Lung microvascular endothelial cell (primary cell): ENCODE measurements at regions not wholly inside any gene's neighbourhood (a gene's known extent, or its start where the extent isn't known, plus 50 kb on each side); places are given as distances from the start of the nearest gene placed in this dataset.

Experiments used
- DNase-seq, 2 donors: peaks; one replicate each; pipeline versions ENCODE4 v3.0.0 to v3.0.0-alpha.2; 2010; ENCODE audit warnings: low read depth in 2 of 2

- no peak for DNase-seq
Observed at GRCh38 chr10:124287791-124288190, 130.9 kb downstream of the OAT start.

DNA sequence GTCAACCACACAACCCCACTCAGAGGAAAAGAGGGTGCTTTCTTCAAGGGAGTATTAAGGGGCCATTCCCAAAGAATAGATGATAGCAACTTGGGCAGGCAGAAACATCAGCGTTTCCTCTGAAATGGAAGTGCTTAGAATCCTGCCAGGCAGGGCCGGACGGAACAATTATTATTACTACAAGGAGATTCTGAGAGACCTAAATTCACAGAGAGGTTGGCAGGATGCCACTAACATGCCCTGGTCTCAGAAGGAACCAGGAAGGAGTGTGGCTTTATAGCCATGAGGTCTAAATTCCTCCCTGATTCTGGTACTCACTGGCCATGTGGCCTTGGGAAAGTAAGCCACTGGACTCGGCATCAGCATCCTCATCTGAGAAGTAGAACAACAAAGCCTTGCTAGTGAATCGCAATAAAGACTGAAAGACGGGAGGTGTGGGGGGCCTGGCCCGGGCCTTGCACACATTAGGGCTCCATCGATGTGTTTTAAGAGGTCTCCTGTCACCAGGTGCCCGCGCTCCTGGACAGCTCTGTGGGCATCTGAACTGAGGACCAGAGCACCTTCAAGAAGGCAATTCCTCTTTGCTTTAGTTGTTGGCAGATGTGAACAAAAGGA is 131.5 kb downstream of the OAT start:
- no peak for DNase-seq

DNA sequence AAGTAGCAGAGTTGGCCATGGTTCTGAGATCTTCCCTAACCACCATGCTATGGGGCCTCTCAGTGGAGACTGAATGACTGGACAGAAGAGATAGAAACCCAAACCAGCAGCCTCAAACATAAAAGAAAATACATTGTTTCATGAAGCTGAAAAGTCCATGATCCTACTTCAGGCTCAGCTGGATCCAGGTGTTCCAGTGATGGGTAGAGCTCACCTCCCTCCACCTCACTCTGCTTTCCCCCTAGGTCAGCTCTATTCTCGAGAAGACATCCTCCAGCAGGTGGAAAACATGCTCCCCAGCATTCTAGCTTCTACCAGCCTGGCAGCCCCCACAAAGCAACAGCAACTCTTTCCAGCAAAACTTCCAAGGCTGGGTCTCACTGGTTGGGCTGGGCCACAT is 132.1 kb downstream of the OAT start:
- no peak for DNase-seq

DNA sequence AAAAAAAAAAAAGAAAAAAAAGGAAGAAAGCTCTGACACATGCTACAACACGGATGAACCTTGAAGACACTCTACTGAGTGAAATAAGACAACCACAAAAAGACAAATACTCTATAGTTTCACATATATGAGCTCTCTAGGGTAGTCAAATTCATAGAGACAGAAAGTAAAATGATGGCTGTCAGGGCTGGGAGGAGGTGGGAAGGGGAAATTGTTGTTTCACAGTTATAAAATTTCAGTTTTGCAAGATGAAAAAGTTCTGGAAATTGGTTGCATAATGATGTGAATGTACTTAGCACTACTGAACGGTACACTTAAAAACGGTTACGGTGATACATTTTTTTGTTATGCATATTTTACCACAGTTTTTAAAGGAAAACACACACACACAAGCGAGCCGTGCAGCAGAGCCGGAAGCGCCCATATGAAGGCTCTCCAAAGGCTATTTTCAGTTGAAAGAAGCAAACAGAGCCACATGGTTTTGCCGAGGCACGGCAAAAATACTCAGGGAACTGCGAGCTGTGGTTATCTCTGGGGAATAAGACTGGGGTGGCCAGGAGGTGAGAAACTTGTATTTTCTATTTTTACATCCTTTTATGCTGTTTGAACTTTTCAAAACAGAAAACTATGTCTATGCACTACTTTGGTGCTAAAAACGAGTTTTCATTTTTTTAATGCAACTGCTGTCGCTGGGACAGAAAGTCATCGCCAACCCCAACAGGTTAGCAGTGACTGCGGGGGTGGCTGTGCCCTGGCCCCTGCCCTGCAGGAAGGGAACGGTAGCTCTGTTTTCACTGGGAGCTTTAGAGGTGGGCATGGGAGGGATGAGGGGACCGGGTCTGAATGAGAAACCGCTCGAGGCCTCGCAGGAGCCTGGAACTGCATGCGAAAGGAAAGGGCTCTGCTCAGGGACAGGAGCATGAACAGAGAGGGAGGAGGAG is 132.9 kb downstream of the OAT start:
- no peak for DNase-seq

DNA sequence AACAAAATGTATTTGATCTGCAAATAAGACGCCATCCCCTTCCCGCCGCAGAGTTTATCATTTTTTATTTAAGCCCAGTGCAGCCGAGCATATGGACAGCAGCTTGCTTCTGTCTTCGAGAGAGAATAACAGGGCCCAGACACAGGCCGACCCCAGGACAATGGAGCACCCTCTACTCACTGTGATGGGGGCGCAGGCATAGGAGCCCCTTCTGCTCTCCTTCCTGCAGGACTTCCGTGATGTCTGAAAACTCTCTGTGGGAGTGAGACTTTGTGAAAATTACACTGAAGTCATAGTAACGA is 134.8 kb downstream of the OAT start:
- no peak for DNase-seq

DNA sequence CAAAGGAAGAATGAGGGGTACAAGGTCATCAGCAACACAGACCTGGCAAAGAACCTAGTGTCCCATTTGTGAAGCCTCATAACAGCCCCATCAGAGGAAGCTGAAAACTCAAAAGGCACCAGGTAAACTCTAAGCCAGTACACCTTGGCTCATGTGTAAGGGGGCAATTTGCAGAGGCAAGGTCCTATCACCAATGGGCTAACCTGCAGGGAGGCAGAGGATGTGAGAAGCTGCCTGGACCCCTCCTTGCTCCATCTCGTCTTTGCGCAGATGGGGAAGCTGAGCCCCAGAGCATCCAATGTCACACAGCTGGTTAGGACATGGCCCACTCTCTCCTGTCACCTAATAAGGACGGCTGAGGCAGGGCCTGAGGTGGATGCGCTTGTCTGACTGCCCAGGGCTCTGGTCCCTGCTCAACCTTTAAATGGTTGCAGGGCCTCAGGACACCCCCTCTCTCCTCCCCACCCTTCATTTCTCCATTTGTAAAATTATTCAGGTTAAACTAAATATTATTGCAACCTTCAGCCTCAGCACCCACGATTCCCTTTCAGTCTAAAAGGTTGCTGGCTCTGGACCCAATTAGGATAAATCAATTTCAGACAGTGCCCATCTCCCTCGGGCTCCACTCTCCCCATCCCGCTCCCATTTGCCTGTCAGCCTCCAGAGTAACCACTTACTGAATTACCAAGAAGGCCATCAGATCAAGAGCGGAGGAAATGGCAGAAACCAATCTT is 135.3 kb downstream of the OAT start:
- no peak for DNase-seq

- no peak for DNase-seq
Observed at GRCh38 chr10:124282326-124282725, 136.4 kb downstream of the OAT start.

GRCh38 chr10:124281666-124282065 is 137.1 kb downstream of the OAT start:
- DNase-seq = no peak

GRCh38 chr10:124280916-124281315 is 137.8 kb downstream of the OAT start:
- no peak for DNase-seq

DNA sequence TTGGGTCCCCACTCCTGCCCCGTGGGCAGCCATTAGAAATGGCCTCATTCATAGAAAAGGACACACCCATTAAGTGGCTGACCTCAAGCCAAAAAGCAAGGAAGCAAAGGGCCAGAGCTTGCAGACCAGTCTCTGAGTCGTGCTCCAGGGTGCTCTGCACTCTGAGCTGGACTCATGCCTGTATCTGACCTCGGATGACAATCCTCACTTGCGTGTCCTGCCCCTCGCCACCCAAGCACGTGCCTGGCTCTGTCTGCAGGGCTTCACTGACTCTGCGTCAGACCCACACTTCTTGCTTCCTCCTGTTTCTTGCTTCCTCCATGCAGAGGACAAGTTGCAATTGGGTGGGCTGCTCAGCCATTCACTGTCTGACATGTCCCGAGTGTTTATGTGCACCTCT is 138.8 kb downstream of the OAT start:
- no peak for DNase-seq

DNA sequence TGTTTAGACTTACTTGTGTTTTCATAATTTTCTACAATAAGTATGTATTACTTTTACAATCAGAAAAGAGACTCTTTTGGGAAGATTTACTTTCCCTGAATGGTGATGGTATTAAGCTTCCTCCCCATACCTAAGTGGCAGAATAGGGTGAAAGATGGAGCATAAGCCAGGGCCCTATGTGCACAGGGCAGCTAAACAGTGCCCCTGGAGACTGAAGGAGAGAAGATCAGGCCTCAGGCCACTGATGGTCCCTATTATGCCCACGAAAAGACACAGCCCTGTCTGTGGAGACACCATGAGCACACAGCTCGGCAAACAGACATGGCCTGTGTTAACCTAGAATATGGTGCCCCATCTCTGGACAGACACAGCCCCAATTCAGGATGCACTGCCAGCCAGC is 139.4 kb downstream of the OAT start:
- DNase-seq = no peak

DNA sequence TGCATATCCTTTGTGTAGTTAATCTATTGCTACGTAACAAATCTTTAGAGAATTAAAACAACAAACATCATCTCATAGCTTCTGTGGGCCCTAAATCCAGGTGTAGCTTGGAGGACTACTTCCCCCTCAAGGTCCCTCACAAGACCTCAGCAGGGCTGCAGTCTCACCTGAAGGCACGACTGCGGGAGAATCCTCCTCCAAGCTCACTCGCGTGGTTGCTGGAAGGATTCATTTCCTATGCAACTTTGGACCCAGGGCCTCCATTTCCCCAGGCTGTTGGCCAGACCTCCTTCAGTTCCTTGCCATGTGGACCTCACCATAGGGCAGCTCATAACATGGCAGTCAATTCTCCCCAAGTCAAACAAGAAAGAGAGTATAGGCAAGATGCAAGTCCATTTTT is 140.4 kb downstream of the OAT start:
- no peak for DNase-seq

DNA sequence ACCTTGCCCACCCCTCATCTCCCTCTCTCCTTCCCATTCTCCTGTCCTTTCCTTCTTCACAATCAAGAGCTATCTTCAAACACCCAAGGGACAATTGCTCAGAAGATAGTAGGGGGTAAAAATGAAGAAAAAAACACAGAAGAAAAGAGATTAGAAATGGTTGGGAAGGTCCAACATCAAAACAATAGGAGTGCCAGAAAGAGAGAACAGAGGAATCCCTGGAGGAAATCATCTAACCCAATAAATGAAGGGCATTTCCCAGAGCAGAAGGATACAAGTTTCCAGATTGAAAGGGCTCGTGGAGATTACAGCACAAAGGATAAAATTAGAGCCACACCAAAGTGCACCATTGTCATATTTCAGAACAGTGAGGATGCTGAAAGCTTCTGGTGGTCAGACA is 145.6 kb downstream of the OAT start:
- no peak for DNase-seq

DNA sequence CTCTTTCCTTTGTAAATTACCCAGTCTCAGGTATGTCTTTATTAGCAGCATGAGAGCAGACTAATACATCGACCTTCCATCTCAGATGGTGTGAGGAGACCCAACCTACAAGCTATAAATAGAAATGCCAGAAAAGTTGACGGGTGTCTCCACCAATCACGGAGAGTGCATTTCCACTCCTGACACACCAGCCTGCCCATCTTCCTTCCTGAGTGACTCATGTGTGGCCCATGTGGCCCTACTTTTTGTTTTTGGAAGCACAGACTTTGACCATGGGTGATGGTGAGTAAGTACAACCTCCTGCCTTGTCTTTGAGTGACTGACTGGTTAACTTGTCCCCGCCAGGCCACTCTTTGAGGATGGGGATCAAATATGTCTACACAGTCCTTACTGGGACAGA is 147.0 kb downstream of the OAT start:
- DNase-seq = no peak

DNA sequence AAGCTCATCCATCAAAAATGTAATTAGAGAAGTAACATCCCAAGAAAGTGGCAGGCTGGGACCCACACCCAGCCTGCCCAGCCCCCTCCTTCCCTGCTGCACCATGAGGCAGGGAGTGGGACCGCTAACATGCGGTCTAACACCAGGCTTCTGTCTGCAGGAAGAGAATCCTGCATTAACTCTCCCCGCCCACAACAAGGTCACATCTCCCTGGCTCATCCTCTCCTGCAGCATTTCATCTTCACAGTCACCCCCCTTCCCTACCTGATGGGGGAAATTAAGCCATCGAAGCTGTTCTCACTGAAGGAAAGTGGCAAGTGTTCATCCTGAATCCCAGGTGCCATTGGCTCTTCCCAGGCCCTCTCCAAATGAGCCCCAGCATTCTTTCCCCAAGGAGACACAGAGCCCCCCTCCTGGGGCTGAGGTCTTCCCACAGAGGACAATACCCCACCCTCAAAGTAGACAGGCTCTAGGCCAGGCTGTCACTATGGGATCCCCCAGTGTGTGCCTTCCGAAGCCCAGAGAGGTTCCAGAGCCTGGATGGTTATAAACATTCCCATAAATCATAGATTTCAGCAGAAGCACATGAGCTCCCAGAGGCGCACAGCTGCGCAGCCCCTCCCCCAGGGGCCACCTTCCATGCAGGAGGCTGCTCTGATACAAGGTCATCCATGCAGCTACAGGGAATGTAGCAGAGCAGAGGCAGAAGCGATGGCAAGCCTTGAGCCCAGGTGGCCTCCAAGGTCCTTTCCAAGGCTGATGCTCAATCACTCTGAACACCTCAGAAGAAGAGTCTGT is 148.0 kb downstream of the OAT start:
- DNase-seq = no peak

DNA sequence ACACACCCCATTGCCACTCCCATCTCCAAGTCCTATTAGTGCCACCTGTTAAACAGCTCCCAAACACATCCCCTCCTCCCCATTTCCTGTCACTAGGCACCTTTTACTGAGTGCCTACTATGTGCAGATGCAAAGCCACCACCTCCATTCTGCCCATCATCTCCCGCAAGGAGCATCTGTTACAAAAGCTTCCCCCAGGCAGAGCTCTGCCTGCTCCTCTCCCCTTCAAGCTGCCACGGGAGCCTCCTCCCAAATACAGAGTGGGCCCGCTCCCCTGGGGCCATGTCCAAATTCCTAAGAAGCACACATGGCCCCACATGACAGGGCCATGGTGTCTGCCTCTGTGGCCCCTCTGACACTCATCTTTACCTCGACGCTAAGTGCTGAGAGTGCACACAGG is 149.7 kb downstream of the OAT start:
- no peak for DNase-seq

GRCh38 chr10:124267911-124268549 is 150.7 kb downstream of the OAT start:
- DNase-seq = no peak

DNA sequence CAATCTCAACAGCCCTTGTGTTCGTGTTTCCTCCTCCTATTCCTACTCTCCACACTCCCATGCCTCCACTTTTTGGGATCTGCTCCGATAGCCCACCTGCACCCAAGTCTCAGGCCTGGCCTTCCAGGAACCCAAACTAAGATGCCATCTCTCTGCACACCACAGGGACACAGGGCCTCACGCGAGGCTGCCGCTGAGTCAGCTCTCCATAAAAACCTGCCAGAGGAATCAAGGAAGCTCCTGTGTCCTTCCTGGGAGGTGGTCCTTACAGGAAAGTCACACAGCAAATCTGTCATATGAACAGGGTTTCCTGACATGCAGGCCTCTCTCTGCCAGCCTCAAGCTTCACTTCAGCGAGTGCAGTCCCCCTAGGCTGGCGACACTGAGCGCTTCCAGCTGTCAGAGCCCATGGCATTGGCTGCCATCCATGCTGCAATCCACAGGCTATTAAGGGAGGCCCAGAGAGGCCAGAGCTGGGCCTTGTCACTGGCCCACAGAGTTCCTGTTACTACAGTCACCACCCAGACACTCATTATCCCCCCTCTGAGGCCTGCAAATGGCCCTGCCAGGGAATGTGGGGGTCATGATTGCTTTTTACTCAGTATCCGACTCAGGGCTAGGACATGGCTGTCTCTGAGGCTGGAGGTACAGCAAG is 151.4 kb downstream of the OAT start:
- peak in 1 of 2 donors; percentile 21 for DNase-seq

DNA sequence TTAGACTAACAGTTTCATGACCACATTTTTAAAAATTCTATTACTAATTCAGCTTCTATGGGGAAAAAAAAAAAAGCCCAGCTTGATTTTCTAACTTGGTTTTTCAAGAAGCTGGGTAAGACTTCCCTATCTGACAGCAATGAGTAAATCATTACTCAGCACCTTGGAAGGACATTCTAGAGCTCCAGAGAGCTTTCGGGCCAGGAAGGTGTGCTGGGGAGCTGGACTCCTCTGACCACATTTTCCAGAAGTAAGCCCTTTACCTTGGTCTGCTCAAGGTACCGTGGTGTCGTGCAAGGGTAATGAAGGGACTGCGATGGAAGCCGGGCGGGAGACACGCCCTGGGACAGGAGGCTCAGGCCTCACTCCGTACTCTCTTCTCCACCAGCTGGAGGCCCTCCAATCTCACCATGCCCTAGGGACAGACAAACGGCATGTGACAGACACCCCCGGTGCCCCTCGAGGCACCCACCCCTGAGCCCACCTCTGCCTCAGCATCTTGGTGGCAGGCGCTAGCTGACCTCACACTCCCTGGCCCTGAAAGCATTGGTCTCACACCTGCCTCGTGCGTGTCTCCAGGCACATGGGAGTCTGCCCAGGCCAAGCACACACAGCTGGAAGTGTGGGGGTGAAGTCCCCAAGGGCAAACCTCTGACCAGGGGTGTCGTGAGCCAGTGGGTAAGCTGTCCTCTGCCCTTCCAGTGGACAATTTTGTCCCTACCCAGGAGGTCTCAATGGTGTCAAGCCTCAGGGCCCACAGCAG is 152.1 kb downstream of the OAT start:
- DNase-seq = no peak
